Liver (tissue), 7 donors: ENCODE measurements at regions not wholly inside any gene's neighbourhood (a gene's known extent, or its start where the extent isn't known, plus 50 kb on each side); places are given as distances from the start of the nearest gene placed in this dataset.

Experiments
- DNase-seq: peaks from one replicate; pipeline ENCODE4 v3.0.0-alpha.2; 2017; ENCODE audit warnings: low spot score
- H3K27ac ChIP-seq, 2 donors: one replicate each; pipeline ENCODE4 v1.7.0; 2013; ENCODE audit warnings: inconsistent platforms in 2 of 2, low read length in 2 of 2, control low read depth in 1 of 2, low read depth in 1 of 2, mild to moderate bottlenecking in 1 of 2
- H3K27me3 ChIP-seq, 4 donors: one replicate each; pipeline versions ENCODE4 v1.6.1 to v1.7.0; 2013; ENCODE audit warnings: low read length in 3 of 4, inconsistent platforms in 1 of 4, mild to moderate bottlenecking in 1 of 4, moderate library complexity in 1 of 4; ENCODE audit not compliant: control insufficient read depth in 4 of 4, insufficient read depth in 4 of 4
- H3K36me3 ChIP-seq, 4 donors: one replicate each; pipeline versions ENCODE4 v1.6.1 to v1.7.0; 2013; ENCODE audit warnings: low read length in 3 of 4, mild to moderate bottlenecking in 3 of 4, low read depth in 1 of 4, moderate library complexity in 1 of 4; ENCODE audit not compliant: control insufficient read depth in 4 of 4, insufficient read depth in 3 of 4
- H3K4me1 ChIP-seq, 4 donors: one replicate each; pipeline versions ENCODE4 v1.6.1 to v1.7.0; 2013; ENCODE audit warnings: low read length in 3 of 4, mild to moderate bottlenecking in 3 of 4, moderate library complexity in 1 of 4; ENCODE audit not compliant: control insufficient read depth in 4 of 4, insufficient read depth in 4 of 4
- H3K4me3 ChIP-seq, 3 donors: one replicate each; pipeline versions ENCODE4 v1.6.1 to v1.7.0; 2013; ENCODE audit warnings: low read length in 3 of 3, control low read depth in 1 of 3, low read depth in 1 of 3, mild to moderate bottlenecking in 1 of 3
- H3K9ac ChIP-seq, 2 donors: one replicate each; pipeline ENCODE4 v1.7.0; 2013; ENCODE audit warnings: low read length in 2 of 2, mild to moderate bottlenecking in 2 of 2, moderate library complexity in 2 of 2, control low read depth in 1 of 2, low read depth in 1 of 2
- H3K9me3 ChIP-seq, 4 donors: one replicate each; pipeline versions ENCODE4 v1.6.1 to v1.7.0; 2013; ENCODE audit warnings: low read length in 3 of 4; ENCODE audit not compliant: control insufficient read depth in 4 of 4
- EGR1 ChIP-seq, 2 donors: IDR thresholded peaks; 2 replicates each; pipeline ENCODE4 v1.6.1; 2016 to 2018; ENCODE audit warnings: antibody characterized with exemption in 2 of 2, low read depth in 2 of 2
- FOXA1 ChIP-seq: IDR thresholded peaks from 2 replicates; pipeline ENCODE4 v1.6.1; 2016; ENCODE audit warnings: antibody characterized with exemption
- FOXA2 ChIP-seq: IDR thresholded peaks from 2 replicates; pipeline ENCODE4 v1.6.1; 2016; ENCODE audit warnings: antibody characterized with exemption
- GABPA ChIP-seq, 2 donors: IDR thresholded peaks in 1 of 2; conservative IDR thresholded peaks in 1 of 2; 2 replicates each; pipeline ENCODE4 v1.6.1; 2016; ENCODE audit warnings: antibody characterized with exemption in 2 of 2, mild to moderate bottlenecking in 1 of 2, moderate library complexity in 1 of 2
- HNF4A ChIP-seq, 2 donors: conservative IDR thresholded peaks; 2 replicates each; pipeline ENCODE4 v1.6.1; 2016; ENCODE audit warnings: antibody characterized with exemption in 2 of 2, mild to moderate bottlenecking in 2 of 2
- HNF4G ChIP-seq: IDR thresholded peaks from 2 replicates; pipeline ENCODE4 v1.6.1; 2016; ENCODE audit warnings: antibody characterized with exemption
- JUND ChIP-seq, 2 donors: IDR thresholded peaks; 2 replicates each; pipeline ENCODE4 v1.6.1; 2016; ENCODE audit warnings: antibody characterized with exemption in 2 of 2
- NR2F2 ChIP-seq: IDR thresholded peaks from 2 replicates; pipeline ENCODE4 v1.6.1; 2016; ENCODE audit warnings: antibody characterized with exemption
- RAD21 ChIP-seq, 2 donors: IDR thresholded peaks; 2 replicates each; pipeline ENCODE4 v1.6.1; 2016; ENCODE audit warnings: antibody characterized with exemption in 2 of 2, mild to moderate bottlenecking in 2 of 2
- RXRA ChIP-seq, 2 donors: IDR thresholded peaks; 2 replicates each; pipeline ENCODE4 v1.6.1; 2017 to 2018; ENCODE audit warnings: antibody characterized with exemption in 2 of 2, mild to moderate bottlenecking in 1 of 2
- SP1 ChIP-seq: IDR thresholded peaks from 2 replicates; pipeline ENCODE4 v1.6.1; 2018; ENCODE audit warnings: antibody characterized with exemption, mild to moderate bottlenecking
- TAF1 ChIP-seq: conservative IDR thresholded peaks from 2 replicates; pipeline ENCODE4 v1.6.1; 2016; ENCODE audit warnings: antibody characterized with exemption, mild to moderate bottlenecking
- YY1 ChIP-seq: IDR thresholded peaks from 2 replicates; pipeline ENCODE4 v1.6.1; 2016; ENCODE audit warnings: antibody characterized with exemption, mild to moderate bottlenecking
- TF ChIP-seq, protein P1 (sequence below): IDR thresholded peaks from 2 replicates; pipeline ENCODE4 v1.6.1; 2016; ENCODE audit warnings: antibody characterized with exemption
- TF ChIP-seq, protein P2 (sequence below): IDR thresholded peaks from 2 replicates; pipeline ENCODE4 v1.6.1; 2016; ENCODE audit warnings: antibody characterized with exemption
- TF ChIP-seq, protein P3 (sequence below): IDR thresholded peaks from 2 replicates; pipeline ENCODE4 v1.6.1; 2016; ENCODE audit warnings: antibody characterized with exemption, mild to moderate bottlenecking
- TF ChIP-seq, protein P4 (sequence below): fragments of 150-350 bp; IDR thresholded peaks from 2 replicates; pipeline ENCODE4 v1.5.1; 2017; ENCODE audit warnings: improper control_type of control experiment, low read depth, low read length; ENCODE audit not compliant: missing input control
- TF ChIP-seq, protein P5 (sequence below): IDR thresholded peaks from 2 replicates; pipeline ENCODE4 v1.6.1; 2016; ENCODE audit warnings: antibody characterized with exemption
- donor health status: healthy.
- donor health status: healthy.
- donor health status: healthy.
- donor health status: healthy.

DNA sequence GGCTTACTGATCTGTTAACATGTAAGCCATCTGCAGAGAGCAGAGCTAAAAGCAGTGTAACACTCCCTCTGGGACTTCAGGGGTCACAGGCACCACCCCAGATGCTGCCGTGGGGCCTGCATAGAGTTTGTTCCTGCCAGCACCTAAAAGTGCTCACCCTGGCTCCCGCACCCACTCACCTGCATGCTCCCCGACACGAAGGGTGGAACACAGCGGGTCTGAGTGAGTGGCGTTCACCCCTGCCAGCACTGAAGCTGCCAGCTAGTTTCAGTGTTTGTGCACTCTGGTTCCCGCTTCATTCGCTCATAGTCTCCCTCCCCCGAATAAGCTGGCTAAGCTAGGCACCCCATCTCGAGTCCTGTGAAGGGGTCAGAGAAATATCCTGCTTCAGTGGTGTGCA is 1681.0 kb downstream of the NCAM2 start (continued):
- TF ChIP-seq, protein P1, sequence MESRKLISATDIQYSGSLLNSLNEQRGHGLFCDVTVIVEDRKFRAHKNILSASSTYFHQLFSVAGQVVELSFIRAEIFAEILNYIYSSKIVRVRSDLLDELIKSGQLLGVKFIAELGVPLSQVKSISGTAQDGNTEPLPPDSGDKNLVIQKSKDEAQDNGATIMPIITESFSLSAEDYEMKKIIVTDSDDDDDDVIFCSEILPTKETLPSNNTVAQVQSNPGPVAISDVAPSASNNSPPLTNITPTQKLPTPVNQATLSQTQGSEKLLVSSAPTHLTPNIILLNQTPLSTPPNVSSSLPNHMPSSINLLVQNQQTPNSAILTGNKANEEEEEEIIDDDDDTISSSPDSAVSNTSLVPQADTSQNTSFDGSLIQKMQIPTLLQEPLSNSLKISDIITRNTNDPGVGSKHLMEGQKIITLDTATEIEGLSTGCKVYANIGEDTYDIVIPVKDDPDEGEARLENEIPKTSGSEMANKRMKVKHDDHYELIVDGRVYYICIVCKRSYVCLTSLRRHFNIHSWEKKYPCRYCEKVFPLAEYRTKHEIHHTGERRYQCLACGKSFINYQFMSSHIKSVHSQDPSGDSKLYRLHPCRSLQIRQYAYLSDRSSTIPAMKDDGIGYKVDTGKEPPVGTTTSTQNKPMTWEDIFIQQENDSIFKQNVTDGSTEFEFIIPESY, result no peak
- TF ChIP-seq EGR1 (IDR thresholded peaks at IDR 0.05; ENCODE audit: low read depth in 2 of 2) (no peak), TAF1 (no peak), HNF4G (no peak)
- TF ChIP-seq, protein P2, sequence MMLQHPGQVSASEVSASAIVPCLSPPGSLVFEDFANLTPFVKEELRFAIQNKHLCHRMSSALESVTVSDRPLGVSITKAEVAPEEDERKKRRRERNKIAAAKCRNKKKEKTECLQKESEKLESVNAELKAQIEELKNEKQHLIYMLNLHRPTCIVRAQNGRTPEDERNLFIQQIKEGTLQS, result no peak

DNA sequence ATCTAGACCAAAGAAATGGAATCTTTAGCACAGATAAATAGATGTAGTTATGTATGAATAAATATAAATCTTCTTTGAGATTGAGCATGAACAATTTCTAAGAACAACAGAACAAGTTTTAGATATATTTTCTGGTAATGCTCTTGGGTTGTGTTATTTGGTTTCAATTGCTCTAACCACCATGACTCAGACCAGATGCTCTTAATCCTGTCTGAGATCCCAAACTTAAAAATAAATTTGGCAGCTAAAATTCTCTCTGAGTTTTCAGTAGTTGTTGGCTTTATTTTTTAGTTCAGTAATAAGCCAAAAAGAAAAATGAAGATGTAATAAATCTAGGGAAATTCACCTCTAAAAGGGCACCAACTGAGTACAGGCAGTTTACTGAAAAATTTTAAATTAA is 1693.4 kb downstream of the NCAM2 start:
- H3K27me3 ChIP-seq, result no peaks in the 10 kb centered on the region
- H3K36me3 ChIP-seq, result no peaks in the 10 kb centered on the region
- H3K4me1 ChIP-seq, result no peaks in the 10 kb centered on the region
- TF ChIP-seq, protein P1, result no peak
- TF ChIP-seq GABPA (IDR thresholded peaks at IDR 0.05 in 1 of 2, conservative IDR thresholded peaks at IDR 0.05 in 1 of 2), result no peak
- no peak for TF ChIP-seq HNF4A (conservative IDR thresholded peaks at IDR 0.05)
- TF ChIP-seq NR2F2, result no peak
- no peak for TF ChIP-seq EGR1 (IDR thresholded peaks at IDR 0.05; ENCODE audit: low read depth in 2 of 2)
- TF ChIP-seq, protein P3, sequence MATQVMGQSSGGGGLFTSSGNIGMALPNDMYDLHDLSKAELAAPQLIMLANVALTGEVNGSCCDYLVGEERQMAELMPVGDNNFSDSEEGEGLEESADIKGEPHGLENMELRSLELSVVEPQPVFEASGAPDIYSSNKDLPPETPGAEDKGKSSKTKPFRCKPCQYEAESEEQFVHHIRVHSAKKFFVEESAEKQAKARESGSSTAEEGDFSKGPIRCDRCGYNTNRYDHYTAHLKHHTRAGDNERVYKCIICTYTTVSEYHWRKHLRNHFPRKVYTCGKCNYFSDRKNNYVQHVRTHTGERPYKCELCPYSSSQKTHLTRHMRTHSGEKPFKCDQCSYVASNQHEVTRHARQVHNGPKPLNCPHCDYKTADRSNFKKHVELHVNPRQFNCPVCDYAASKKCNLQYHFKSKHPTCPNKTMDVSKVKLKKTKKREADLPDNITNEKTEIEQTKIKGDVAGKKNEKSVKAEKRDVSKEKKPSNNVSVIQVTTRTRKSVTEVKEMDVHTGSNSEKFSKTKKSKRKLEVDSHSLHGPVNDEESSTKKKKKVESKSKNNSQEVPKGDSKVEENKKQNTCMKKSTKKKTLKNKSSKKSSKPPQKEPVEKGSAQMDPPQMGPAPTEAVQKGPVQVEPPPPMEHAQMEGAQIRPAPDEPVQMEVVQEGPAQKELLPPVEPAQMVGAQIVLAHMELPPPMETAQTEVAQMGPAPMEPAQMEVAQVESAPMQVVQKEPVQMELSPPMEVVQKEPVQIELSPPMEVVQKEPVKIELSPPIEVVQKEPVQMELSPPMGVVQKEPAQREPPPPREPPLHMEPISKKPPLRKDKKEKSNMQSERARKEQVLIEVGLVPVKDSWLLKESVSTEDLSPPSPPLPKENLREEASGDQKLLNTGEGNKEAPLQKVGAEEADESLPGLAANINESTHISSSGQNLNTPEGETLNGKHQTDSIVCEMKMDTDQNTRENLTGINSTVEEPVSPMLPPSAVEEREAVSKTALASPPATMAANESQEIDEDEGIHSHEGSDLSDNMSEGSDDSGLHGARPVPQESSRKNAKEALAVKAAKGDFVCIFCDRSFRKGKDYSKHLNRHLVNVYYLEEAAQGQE, result no peak
- TF ChIP-seq JUND (IDR thresholded peaks at IDR 0.05), result no peak
- TF ChIP-seq TAF1, result no peak
- no peak for TF ChIP-seq FOXA1
- TF ChIP-seq, protein P2, result no peak
- TF ChIP-seq, protein P4, sequence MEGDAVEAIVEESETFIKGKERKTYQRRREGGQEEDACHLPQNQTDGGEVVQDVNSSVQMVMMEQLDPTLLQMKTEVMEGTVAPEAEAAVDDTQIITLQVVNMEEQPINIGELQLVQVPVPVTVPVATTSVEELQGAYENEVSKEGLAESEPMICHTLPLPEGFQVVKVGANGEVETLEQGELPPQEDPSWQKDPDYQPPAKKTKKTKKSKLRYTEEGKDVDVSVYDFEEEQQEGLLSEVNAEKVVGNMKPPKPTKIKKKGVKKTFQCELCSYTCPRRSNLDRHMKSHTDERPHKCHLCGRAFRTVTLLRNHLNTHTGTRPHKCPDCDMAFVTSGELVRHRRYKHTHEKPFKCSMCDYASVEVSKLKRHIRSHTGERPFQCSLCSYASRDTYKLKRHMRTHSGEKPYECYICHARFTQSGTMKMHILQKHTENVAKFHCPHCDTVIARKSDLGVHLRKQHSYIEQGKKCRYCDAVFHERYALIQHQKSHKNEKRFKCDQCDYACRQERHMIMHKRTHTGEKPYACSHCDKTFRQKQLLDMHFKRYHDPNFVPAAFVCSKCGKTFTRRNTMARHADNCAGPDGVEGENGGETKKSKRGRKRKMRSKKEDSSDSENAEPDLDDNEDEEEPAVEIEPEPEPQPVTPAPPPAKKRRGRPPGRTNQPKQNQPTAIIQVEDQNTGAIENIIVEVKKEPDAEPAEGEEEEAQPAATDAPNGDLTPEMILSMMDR, result no peak
- no peak for TF ChIP-seq HNF4G
- no peak for TF ChIP-seq YY1
- TF ChIP-seq RXRA (IDR thresholded peaks at IDR 0.05), result no peak
- TF ChIP-seq SP1, result no peak
- TF ChIP-seq, protein P5, sequence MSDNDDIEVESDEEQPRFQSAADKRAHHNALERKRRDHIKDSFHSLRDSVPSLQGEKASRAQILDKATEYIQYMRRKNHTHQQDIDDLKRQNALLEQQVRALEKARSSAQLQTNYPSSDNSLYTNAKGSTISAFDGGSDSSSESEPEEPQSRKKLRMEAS, result no peak
- no peak for TF ChIP-seq RAD21 (IDR thresholded peaks at IDR 0.05)
- no peak for TF ChIP-seq FOXA2
- no peak overlapping the region for H3K27ac ChIP-seq
- H3K9ac ChIP-seq, result no peak overlapping the region
- DNase-seq, result no peak
- peaks cover 0 to 1% (median 0%) of the 10 kb centered on the region in 4 donors for H3K9me3 ChIP-seq
- H3K4me3 ChIP-seq, result no peak overlapping the region
